Activated naive CD8-positive, alpha-beta T cell treated with anti-CD3 and anti-CD28 coated beads, Interleukin-2, amount 10 ng/mL, durations not matched to agents 7 days and 5 days (primary cell): ENCODE measurements at regions not wholly inside any gene's neighbourhood (a gene's known extent, or its start where the extent isn't known, plus 50 kb on each side); places are given as distances from the start of the nearest gene placed in this dataset.

Experiments used
- ATAC-seq: fragments of 150-1000 bp; cut with Tn5 transposase; one replicate; pipeline ENCODE4 v1.10.0; 2021; ENCODE audit warnings: low read depth, moderate library complexity
- POLR2A ChIA-PET: fragments of 350-600 bp; sonication (Branson Sonifier 250); formaldehyde crosslinking; loops from one replicate; lab custom pipeline; 2021; ENCODE audit warnings: antibody characterized with exemption; lab: Charles Lee
- DNase-seq: peaks from one replicate; pipeline ENCODE4 v3.0.0; 2021
- H3K27ac Mint-ChIP-seq: one replicate; pipeline ENCODE4 v1.8.0; 2022; ENCODE audit warnings: mild to moderate bottlenecking, mixed read lengths
- H3K27me3 Mint-ChIP-seq: one replicate; pipeline ENCODE4 v1.8.0; 2022; ENCODE audit warnings: mild to moderate bottlenecking, moderate library complexity, mixed read lengths
- H3K36me3 Mint-ChIP-seq: one replicate; pipeline ENCODE4 v1.8.0; 2021; ENCODE audit warnings: mild to moderate bottlenecking, mixed read lengths
- H3K4me1 Mint-ChIP-seq: one replicate; pipeline ENCODE4 v1.8.0; 2021; ENCODE audit warnings: mixed read lengths
- H3K4me3 Mint-ChIP-seq: one replicate; pipeline ENCODE4 v1.8.0; 2022; ENCODE audit warnings: mild to moderate bottlenecking, moderate library complexity, mixed read lengths
- H3K9me3 Mint-ChIP-seq: one replicate; pipeline ENCODE4 v1.8.0; 2021; ENCODE audit warnings: mixed read lengths

- DNase-seq (no peak), ATAC-seq (no peak)
- Mint-ChIP-seq H3K36me3 (no peaks in the 10 kb centered on the region), H3K27me3 (no peaks in the 10 kb centered on the region), H3K4me3 (no peak overlapping the region), H3K4me1 (no peaks in the 10 kb centered on the region), H3K9me3 (peaks cover under 1% of the 10 kb centered on the region), H3K27ac (no peak overlapping the region)
- POLR2A ChIA-PET: no interaction called here
Measured at GRCh38 chr4:11259837-11260236, 168.9 kb downstream of the HS3ST1 start.

- POLR2A ChIA-PET: no interaction called here
- Mint-ChIP-seq H3K27me3 (no peaks in the 10 kb centered on the region), H3K36me3 (no peaks in the 10 kb centered on the region), H3K9me3 (peaks cover 2% of the 10 kb centered on the region), H3K27ac (no peak overlapping the region), H3K4me3 (no peak overlapping the region), H3K4me1 (no peaks in the 10 kb centered on the region)
- DNase-seq (no peak), ATAC-seq (no peak)
Measured at GRCh38 chr4:11252149-11252548, 176.5 kb downstream of the HS3ST1 start.

GRCh38 chr4:11250510-11250909, 178.2 kb downstream of the HS3ST1 start:
- H3K9me3 Mint-ChIP-seq: peaks cover 5% of the 10 kb centered on the region
- no peak overlapping the region for H3K4me3 Mint-ChIP-seq
- no peaks in the 10 kb centered on the region for H3K27me3 Mint-ChIP-seq
- no peak overlapping the region for H3K27ac Mint-ChIP-seq
- DNase-seq (no peak), ATAC-seq (no peak)
- H3K36me3 Mint-ChIP-seq: no peaks in the 10 kb centered on the region
- H3K4me1 Mint-ChIP-seq: no peaks in the 10 kb centered on the region
- POLR2A ChIA-PET: no interaction called here

GRCh38 chr4:11232015-11232414, 196.7 kb downstream of the HS3ST1 start:
- DNase-seq (no peak), ATAC-seq (no peak)
- Mint-ChIP-seq H3K27me3 (no peaks in the 10 kb centered on the region), H3K9me3 (peaks cover 2% of the 10 kb centered on the region), H3K27ac (no peak overlapping the region), H3K36me3 (no peaks in the 10 kb centered on the region), H3K4me3 (no peak overlapping the region), H3K4me1 (no peaks in the 10 kb centered on the region)
- POLR2A ChIA-PET: no interaction called here

- H3K4me1 Mint-ChIP-seq: no peaks in the 10 kb centered on the region
- H3K36me3 Mint-ChIP-seq: no peaks in the 10 kb centered on the region
- no peak for ATAC-seq
- H3K27ac Mint-ChIP-seq: no peak overlapping the region
- H3K27me3 Mint-ChIP-seq: no peaks in the 10 kb centered on the region
- DNase-seq: no peak
- POLR2A ChIA-PET: no interaction called here
- H3K4me3 Mint-ChIP-seq: no peak overlapping the region
- peaks cover 2% of the 10 kb centered on the region for H3K9me3 Mint-ChIP-seq
Measured at GRCh38 chr4:11230866-11231265, 197.8 kb downstream of the HS3ST1 start.

GRCh38 chr4:11228530-11228929, 200.2 kb downstream of the HS3ST1 start:
- H3K27ac Mint-ChIP-seq: no peak overlapping the region
- no peaks in the 10 kb centered on the region for H3K36me3 Mint-ChIP-seq
- DNase-seq (no peak), ATAC-seq (no peak)
- H3K4me1 Mint-ChIP-seq: no peaks in the 10 kb centered on the region
- H3K9me3 Mint-ChIP-seq: peaks cover 2% of the 10 kb centered on the region
- POLR2A ChIA-PET: no interaction called here
- no peak overlapping the region for H3K4me3 Mint-ChIP-seq
- H3K27me3 Mint-ChIP-seq: no peaks in the 10 kb centered on the region

- Mint-ChIP-seq H3K36me3 (no peaks in the 10 kb centered on the region), H3K9me3 (peaks cover 2% of the 10 kb centered on the region), H3K4me1 (no peaks in the 10 kb centered on the region), H3K27ac (no peak overlapping the region), H3K27me3 (no peaks in the 10 kb centered on the region), H3K4me3 (no peak overlapping the region)
- POLR2A ChIA-PET: no interaction called here
- no peak for DNase-seq
- no peak for ATAC-seq
Measured at GRCh38 chr4:11223311-11223710, 205.4 kb downstream of the HS3ST1 start.

GRCh38 chr4:11218692-11219091, 210.0 kb downstream of the HS3ST1 start:
- Mint-ChIP-seq H3K27me3 (no peaks in the 10 kb centered on the region), H3K36me3 (no peaks in the 10 kb centered on the region), H3K4me3 (no peak overlapping the region), H3K27ac (no peak overlapping the region), H3K4me1 (no peaks in the 10 kb centered on the region), H3K9me3 (no peaks in the 10 kb centered on the region)
- ATAC-seq: no peak
- DNase-seq: no peak
- POLR2A ChIA-PET: no interaction called here

GRCh38 chr4:11216520-11216919, 212.2 kb downstream of the HS3ST1 start:
- no peak overlapping the region for H3K27ac Mint-ChIP-seq
- no peaks in the 10 kb centered on the region for H3K36me3 Mint-ChIP-seq
- H3K9me3 Mint-ChIP-seq: no peaks in the 10 kb centered on the region
- DNase-seq: no peak
- no peaks in the 10 kb centered on the region for H3K4me1 Mint-ChIP-seq
- H3K4me3 Mint-ChIP-seq: no peak overlapping the region
- H3K27me3 Mint-ChIP-seq: no peaks in the 10 kb centered on the region
- no peak for ATAC-seq
- POLR2A ChIA-PET: no interaction called here

GRCh38 chr4:11214281-11214680, 214.4 kb downstream of the HS3ST1 start:
- Mint-ChIP-seq H3K27ac (no peak overlapping the region), H3K4me1 (no peaks in the 10 kb centered on the region), H3K27me3 (no peaks in the 10 kb centered on the region), H3K9me3 (no peaks in the 10 kb centered on the region), H3K36me3 (no peaks in the 10 kb centered on the region), H3K4me3 (no peak overlapping the region)
- DNase-seq (no peak), ATAC-seq (no peak)
- POLR2A ChIA-PET: no interaction called here

- no peaks in the 10 kb centered on the region for H3K27me3 Mint-ChIP-seq
- no peaks in the 10 kb centered on the region for H3K36me3 Mint-ChIP-seq
- ATAC-seq (no peak), DNase-seq (no peak)
- H3K4me1 Mint-ChIP-seq: no peaks in the 10 kb centered on the region
- no peak overlapping the region for H3K4me3 Mint-ChIP-seq
- H3K9me3 Mint-ChIP-seq: peaks cover 6% of the 10 kb centered on the region
- H3K27ac Mint-ChIP-seq: no peak overlapping the region
- POLR2A ChIA-PET: no interaction called here
Measured at GRCh38 chr4:11209826-11210225, 218.9 kb downstream of the HS3ST1 start.

GRCh38 chr4:11201256-11201655, 227.4 kb downstream of the HS3ST1 start:
- Mint-ChIP-seq H3K27ac (no peak overlapping the region), H3K4me3 (no peak overlapping the region), H3K36me3 (no peaks in the 10 kb centered on the region), H3K27me3 (no peaks in the 10 kb centered on the region), H3K9me3 (no peaks in the 10 kb centered on the region), H3K4me1 (no peaks in the 10 kb centered on the region)
- DNase-seq (no peak), ATAC-seq (no peak)
- POLR2A ChIA-PET: no interaction called here

- ATAC-seq: no peak
- POLR2A ChIA-PET: no interaction called here
- H3K4me3 Mint-ChIP-seq: no peak overlapping the region
- H3K9me3 Mint-ChIP-seq: no peaks in the 10 kb centered on the region
- no peak overlapping the region for H3K27ac Mint-ChIP-seq
- no peaks in the 10 kb centered on the region for H3K36me3 Mint-ChIP-seq
- no peak for DNase-seq
- H3K27me3 Mint-ChIP-seq: no peaks in the 10 kb centered on the region
- no peaks in the 10 kb centered on the region for H3K4me1 Mint-ChIP-seq
Measured at GRCh38 chr4:11198516-11199305, 230.0 kb downstream of the HS3ST1 start.

GRCh38 chr4:11197631-11198341, 230.9 kb downstream of the HS3ST1 start:
- no peaks in the 10 kb centered on the region for H3K27me3 Mint-ChIP-seq
- H3K27ac Mint-ChIP-seq: no peak overlapping the region
- ATAC-seq (no peak), DNase-seq (no peak)
- H3K4me3 Mint-ChIP-seq: no peak overlapping the region
- POLR2A ChIA-PET: no interaction called here
- no peaks in the 10 kb centered on the region for H3K4me1 Mint-ChIP-seq
- no peaks in the 10 kb centered on the region for H3K9me3 Mint-ChIP-seq
- no peaks in the 10 kb centered on the region for H3K36me3 Mint-ChIP-seq
